OCI-M1 (cell line): ENCODE measurements at regions not wholly inside any gene's neighbourhood (a gene's known extent, or its start where the extent isn't known, plus 50 kb on each side); places are given as distances from the start of the nearest gene placed in this dataset.

ENCODE experiments used
- DNase-seq: peaks from one replicate; lab custom pipeline; 2025; lab: John Stamatoyannopoulos, UW

DNA sequence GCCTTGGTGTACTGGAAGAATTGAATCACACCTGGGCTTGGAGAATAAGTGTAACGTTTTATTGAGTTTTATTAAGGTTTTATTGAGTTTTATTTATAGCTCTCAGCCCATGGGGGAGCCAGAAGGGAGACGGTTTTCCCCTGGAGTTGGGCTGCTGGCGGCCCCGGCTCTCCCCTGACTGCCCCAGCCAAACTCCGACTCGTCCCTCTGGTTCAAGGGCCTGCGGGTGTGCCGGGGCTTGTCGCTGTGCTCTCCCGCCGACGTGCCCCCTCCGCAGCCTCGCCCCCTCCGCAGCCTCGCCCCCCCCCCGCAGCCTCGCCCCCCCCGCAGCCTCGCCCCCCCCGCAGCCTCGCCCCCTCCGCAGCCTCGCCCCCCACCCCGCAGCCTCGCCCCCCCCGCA is 326.1 kb upstream of the RTL1 start:
- no peak for DNase-seq

- DNase-seq = no peak
Observed at GRCh38 chr14:101230161-101230850, 326.8 kb upstream of the RTL1 start.

- DNase-seq = no peak
Observed at GRCh38 chr14:101230851-101231550, 327.5 kb upstream of the RTL1 start.

GRCh38 chr14:101231828-101232227 is 328.3 kb upstream of the RTL1 start:
- no peak for DNase-seq

- no peak for DNase-seq
Observed at GRCh38 chr14:101232340-101233020, 328.8 kb upstream of the DIO3 start.

GRCh38 chr14:101233021-101233366 is 328.3 kb upstream of the DIO3 start:
- no peak for DNase-seq

DNA sequence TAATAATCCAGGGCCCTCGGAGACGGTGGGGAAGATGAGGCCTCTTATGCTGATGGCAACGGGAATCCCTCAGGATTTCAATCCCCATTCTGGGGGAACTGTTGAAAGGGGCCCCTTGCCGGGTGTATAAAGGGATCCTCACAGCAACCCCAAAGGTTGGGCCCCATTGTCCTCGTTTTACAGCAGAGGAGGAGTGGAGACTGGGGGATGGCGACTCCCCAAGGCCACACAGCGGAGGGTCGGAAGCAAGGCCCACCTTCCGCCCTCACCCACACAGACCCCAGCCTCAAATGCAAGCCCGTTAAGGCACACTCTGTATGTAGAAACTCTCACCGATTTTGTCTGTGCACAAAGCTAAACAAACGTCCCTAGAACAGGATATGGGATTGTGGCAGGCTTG is 327.9 kb upstream of the DIO3 start:
- no peak for DNase-seq

- DNase-seq = no peak
Observed at GRCh38 chr14:101233808-101234207, 327.5 kb upstream of the DIO3 start.

DNA sequence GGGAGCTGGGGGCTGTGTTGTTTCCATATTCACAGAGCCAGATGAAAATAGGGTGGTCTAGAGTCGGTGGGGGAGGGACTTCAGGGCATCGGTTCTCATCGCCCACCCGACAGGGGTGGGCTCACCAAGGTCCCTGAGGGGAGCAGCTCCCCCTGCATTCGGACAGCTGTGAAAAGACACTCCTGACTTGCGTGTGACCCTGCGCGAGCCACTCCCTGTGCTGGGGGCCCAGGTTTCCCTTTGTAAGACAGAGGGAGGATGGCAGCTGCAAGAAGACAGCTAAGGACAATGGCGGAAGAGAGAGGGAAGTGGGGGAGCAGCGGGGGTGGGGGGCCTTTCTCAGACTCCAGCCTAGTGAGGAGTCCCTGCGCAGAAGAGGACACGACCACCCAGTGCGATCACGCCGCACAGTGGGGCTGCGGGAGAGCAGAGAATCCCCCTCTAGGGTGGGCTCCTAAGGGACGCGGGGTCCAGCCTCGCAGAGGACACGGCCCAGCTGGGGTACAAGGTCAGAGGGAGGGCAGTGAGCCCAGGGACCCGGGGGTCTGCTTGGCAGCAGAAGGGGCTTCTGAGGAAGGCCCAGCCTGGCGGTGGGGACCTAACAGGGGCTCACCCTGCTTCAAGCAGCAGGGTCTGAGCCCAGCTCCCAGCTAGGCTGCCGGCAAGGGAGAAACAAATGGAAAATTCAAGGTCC is 326.9 kb upstream of the DIO3 start:
- DNase-seq = no peak

GRCh38 chr14:101234999-101235334 is 326.3 kb upstream of the DIO3 start:
- DNase-seq = no peak

DNA sequence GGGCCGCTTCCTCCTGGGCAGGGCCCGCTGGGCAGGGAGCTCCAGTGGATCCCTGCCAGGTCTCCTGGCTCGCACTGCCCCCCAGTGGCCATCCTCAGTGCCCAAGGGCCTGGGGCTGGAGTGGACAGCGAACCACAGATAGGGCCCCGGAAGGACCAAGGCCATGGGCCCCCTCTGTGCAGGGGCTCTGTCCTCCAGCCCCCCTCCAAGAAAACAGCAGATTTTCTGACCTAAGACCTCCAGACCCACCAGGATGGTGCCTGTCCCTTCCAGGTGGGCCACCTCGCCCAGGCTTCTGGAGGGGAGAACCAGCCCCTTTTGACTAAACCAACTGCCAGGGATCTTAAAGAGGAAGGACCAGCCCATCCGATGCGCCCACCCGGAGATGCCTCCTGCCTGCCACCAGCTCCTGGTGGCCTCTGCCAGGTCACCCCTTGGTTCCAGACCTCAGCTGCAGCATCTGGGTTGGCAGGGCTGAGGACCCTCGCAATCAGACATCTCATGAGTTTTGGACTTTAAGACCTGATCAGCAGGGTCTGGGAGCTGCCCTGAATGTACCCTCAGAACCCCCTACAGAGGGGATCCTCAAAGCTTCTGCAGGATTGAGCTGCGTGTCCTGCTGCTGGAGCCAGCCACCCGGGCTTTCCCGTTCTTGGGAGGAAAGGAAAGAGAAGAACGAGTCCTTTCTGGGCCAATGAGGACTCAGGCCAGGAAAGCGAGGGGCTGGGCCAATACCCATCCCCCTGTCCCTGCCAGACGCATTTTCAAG is 325.8 kb upstream of the DIO3 start:
- DNase-seq = peak; percentile 45

DNA sequence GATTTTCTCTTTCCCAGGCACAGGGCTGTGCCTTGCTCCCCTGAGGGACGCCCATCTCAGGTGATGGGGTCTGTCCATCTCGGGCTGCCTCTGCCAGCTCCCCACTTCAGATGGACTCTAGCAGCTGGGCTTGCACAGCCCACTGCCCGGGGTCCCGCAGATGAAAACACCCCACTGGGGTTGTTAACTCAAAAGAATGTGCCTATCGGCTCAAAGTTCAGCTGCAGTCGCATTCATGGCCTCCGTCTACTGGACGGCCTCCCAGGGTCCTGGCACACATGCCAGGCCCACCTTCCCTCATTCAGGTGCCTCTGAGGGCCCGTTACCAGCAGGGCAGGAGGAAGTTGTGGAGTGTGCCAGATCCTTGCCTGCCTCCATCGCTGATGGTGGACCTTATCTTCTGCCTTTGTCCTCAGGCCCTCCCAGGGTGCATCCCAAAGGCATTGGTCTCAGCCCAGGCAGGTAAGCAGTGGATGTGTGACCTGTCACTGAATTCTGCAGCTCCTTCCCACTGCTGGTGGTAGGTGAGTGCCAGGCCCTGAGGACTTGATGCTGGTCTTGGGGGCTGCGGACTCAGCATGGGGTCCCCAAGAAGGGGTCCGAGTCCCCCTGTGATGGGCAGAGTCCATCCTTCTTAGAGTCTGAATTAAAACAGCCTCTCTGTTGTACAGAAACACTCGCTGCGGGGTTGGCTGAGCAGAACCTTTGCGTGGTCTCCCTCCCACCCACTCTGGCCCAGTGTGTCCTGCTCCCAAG is 324.6 kb upstream of the DIO3 start:
- no peak for DNase-seq

DNA sequence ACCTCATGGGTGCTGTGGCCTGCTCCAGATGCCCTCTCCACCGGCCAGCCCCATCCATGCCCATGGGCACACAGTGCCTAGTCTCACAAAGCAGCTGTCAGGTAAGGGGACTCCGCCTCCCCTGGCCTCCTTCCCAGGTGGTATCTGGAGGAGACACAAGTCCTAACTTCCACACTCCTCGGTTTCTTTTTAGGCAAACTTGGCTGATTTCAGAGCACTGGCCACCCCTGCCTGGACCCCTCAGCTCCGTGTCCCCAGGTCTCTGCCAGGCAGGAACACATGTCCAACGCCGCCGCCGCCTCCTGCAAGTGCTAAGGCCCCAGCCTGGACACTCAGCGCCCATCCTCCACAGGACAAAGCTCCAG is 324.1 kb upstream of the DIO3 start:
- DNase-seq = no peak

DNA sequence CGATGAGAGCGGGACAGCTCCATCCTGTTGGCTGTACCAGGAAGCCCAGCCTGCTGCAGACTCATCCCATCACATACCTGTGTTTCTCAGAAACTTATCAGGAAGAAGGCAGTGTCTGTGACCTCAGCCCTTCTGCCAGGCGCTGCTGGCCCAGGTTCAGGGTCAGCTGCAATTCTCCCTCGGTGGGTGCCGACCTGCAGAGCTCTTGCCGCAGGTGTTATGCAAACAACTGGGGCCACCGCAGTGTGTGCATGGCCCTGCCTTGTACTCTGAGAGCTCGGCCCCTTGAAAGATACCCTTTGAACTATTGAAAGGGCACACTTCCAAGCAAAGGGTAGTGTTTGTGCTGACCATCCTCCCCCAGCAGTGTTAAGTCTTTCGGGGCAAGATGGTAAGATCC is 322.2 kb upstream of the DIO3 start:
- DNase-seq = no peak

DNA sequence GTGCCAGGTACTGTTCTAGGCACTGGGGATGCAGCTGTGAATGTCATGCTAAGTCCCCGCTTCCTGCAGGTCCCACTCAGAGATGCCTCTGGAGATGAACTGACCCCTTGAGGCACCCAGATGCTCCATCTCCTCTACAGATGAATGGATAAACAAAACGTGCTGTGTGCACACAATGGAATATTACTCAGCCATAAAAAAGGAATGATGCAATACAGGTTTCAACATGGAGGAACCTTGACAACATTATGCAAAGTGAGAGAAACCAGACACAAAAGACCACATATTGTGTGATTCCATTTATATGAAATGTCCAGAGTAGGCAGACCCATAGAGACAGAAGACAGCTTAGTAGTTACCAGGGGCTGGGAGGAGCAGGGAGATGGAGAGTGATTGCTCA is 320.1 kb upstream of the DIO3 start:
- no peak for DNase-seq

DNA sequence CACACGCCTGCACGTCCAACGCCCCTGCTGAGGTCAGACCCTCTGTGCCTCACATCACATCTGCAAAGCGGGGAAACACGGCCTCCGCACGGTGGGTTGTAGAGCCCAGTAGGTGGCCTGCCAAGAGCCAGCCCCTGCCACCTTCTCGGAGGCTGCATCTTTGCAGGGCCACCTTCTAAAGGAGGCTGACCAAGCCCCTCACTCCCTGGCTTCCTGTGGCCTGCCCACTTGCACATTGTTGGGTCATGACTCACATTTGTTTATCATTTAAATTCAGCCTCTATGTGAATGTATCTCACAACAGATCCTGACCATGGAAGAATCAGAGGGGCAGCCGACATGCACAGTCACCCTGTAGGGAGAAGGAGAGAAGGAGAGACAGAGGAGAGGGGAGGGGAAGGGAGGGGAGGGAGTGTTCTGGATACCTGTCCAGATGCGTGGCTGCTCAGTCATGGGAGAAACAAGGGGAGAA is 319.5 kb upstream of the DIO3 start:
- DNase-seq = no peak

GRCh38 chr14:101242442-101243385 is 318.6 kb upstream of the DIO3 start:
- no peak for DNase-seq

- DNase-seq = no peak
Observed at GRCh38 chr14:101243587-101244338, 317.5 kb upstream of the DIO3 start.
